K562 (cell line): ENCODE measurements at regions not wholly inside any gene's neighbourhood (a gene's known extent, or its start where the extent isn't known, plus 50 kb on each side); places are given as distances from the start of the nearest gene placed in this dataset.

ENCODE experiments used
- ATAC-seq: fragments of 200-7000 bp; cut with Tn5 transposase; 3 replicates; pipeline ENCODE4 v1.9.1; 2020; ENCODE audit warnings: moderate library complexity
- BruUV-seq: library from RNA; stranded (reverse); fragments of 400-500 nt; replicated peaks from 2 replicates; lab custom pipeline; 2021; lab: Mats Ljungman, UMichigan
- CTCF ChIA-PET: fragments of 300-600 bp; formaldehyde crosslinking; extraction: SDS; loops from one replicate; lab custom pipeline; 2021; ENCODE audit warnings: low intra/inter-chr PET ratio; lab: Yijun Ruan, JAX
- POLR2A ChIA-PET: fragments of 300-600, 350-650 bp; sonication (Branson Sonifier 250); formaldehyde crosslinking; extraction: SDS; loops from one replicate; lab custom pipeline; 2021; ENCODE audit warnings: antibody characterized with exemption, inconsistent platforms; lab: Yijun Ruan, JAX
- DNase-seq, 4 experiments: peaks; one replicate each; pipeline versions ENCODE4 v3.0.0 to v3.0.0-alpha.2; 2011 to 2018; ENCODE audit warnings: low spot score in 3 of 4, mixed read lengths in 3 of 4; ENCODE audit errors: extremely low read depth in 1 of 4
- FAIRE-seq: peaks from 2 replicates; lab custom pipeline; 2011; peaks lifted over from hg19 to GRCh38; lab: Jason Lieb, UNC
- H2AFZ ChIP-seq: 2 replicates; pipeline ENCODE4 v1.6.0; 2011; ENCODE audit warnings: low read depth, low read length, control low read depth, inconsistent platforms
- H3K27ac ChIP-seq: fragments of 200-600 bp; 3 replicates; pipeline ENCODE4 v1.8.0; 2011; ENCODE audit warnings: low read depth, mild to moderate bottlenecking, control low read depth, inconsistent platforms, low read length, moderate library complexity, mixed read lengths; ENCODE audit errors: extremely low read depth
- H3K27me3 ChIP-seq, 2 experiments: fragments of 300-600 bp in 1 of 2; 2 replicates in 1 of 2; 3 replicates in 1 of 2; pipeline versions ENCODE4 v1.6.0 to v1.8.0; 2011; ENCODE audit warnings: inconsistent platforms in 2 of 2, low read length in 2 of 2, mild to moderate bottlenecking in 1 of 2, mixed read lengths in 1 of 2, moderate library complexity in 1 of 2; ENCODE audit not compliant: control insufficient read depth in 2 of 2, insufficient read depth in 2 of 2
- H3K36me3 ChIP-seq: fragments of 300-600 bp; 3 replicates; pipeline ENCODE4 v1.8.0; 2011; ENCODE audit warnings: mild to moderate bottlenecking, low read length, inconsistent platforms; ENCODE audit not compliant: control insufficient read depth, insufficient read depth
- H3K4me1 ChIP-seq, 2 experiments: fragments of 200-600 bp in 1 of 2; replicated peaks in 1 of 2; 2 replicates in 1 of 2; 3 replicates in 1 of 2; pipeline versions ENCODE4 v1.5.1 to v1.8.0; 2011; ENCODE audit warnings: inconsistent platforms in 2 of 2, low read length in 2 of 2, mild to moderate bottlenecking in 1 of 2, mixed read lengths in 1 of 2, moderate library complexity in 1 of 2; ENCODE audit not compliant: control insufficient read depth in 2 of 2, insufficient read depth in 2 of 2
- H3K4me2 ChIP-seq: 2 replicates; pipeline ENCODE4 v1.6.1; 2011; ENCODE audit warnings: low read length, control low read depth, inconsistent platforms, mixed read lengths; ENCODE audit not compliant: insufficient read depth
- H3K4me3 ChIP-seq: fragments of 200-600 bp; sonication (generic), shearing (Covaris generic); 2 replicates; pipeline ENCODE4 v1.5.1; 2016; ENCODE audit warnings: control low read depth, inconsistent platforms
- H3K79me2 ChIP-seq: fragments of 200-600 bp; 3 replicates; pipeline ENCODE4 v1.8.0; 2011; ENCODE audit warnings: low read length, inconsistent platforms; ENCODE audit not compliant: control insufficient read depth, insufficient read depth
- H3K9ac ChIP-seq, 2 experiments: 2 replicates each; pipeline versions ENCODE4 v1.6.0 to v1.6.1; 2011; ENCODE audit warnings: low read depth in 2 of 2, low read length in 2 of 2, control low read depth in 1 of 2, inconsistent platforms in 1 of 2, mild to moderate bottlenecking in 1 of 2, mixed read lengths in 1 of 2; ENCODE audit not compliant: insufficient read depth in 1 of 2
- H3K9me1 ChIP-seq: one replicate; pipeline ENCODE4 v1.6.0; 2011; ENCODE audit warnings: inconsistent platforms, mild to moderate bottlenecking, low read length, moderate library complexity; ENCODE audit not compliant: control insufficient read depth, insufficient read depth
- H3K9me3 ChIP-seq: replicated peaks from 2 replicates; pipeline ENCODE4 v1.5.1; 2011; ENCODE audit warnings: low read depth, low read length, inconsistent platforms; ENCODE audit not compliant: control insufficient read depth, insufficient read depth
- H4K20me1 ChIP-seq: replicated peaks from 2 replicates; pipeline ENCODE4 v1.6.1; 2011; ENCODE audit warnings: low read length, inconsistent platforms, mixed read lengths; ENCODE audit not compliant: control insufficient read depth, insufficient read depth
- DACH1 ChIP-seq: fragments of 450-650 bp; IDR thresholded peaks from 2 replicates; pipeline ENCODE4 v1.6.1; 2018; ENCODE audit not compliant: partially characterized antibody
- DPF2 ChIP-seq: fragments of 450-650 bp; IDR thresholded peaks from 2 replicates; pipeline ENCODE4 v1.6.1; 2016
- ELF2 ChIP-seq: fragments of 250-450 bp; sonication (Bioruptor Pico); IDR thresholded peaks from 2 replicates; pipeline ENCODE4 v1.5.0; 2021; ENCODE audit warnings: mild to moderate bottlenecking
- EP300 ChIP-seq: IDR thresholded peaks from 2 replicates; pipeline ENCODE4 v1.6.1; 2012; ENCODE audit warnings: low read length, improper control_type of control experiment
- EWSR1 ChIP-seq: fragments of 450-650 bp; IDR thresholded peaks from 2 replicates; pipeline ENCODE4 v1.6.1; 2018; ENCODE audit warnings: borderline replicate concordance, mild to moderate bottlenecking, low read depth, moderate library complexity; ENCODE audit not compliant: partially characterized antibody
- GTF2E2 ChIP-seq: fragments of 200-800 bp; sonication (Bioruptor generic); IDR thresholded peaks from 2 replicates; pipeline ENCODE4 v1.6.1; 2016; ENCODE audit warnings: missing genetic modification characterization, missing compliant biosample characterization
- HMG20B ChIP-seq: fragments of 250-450 bp; sonication (Bioruptor Pico); IDR thresholded peaks from 2 replicates; pipeline ENCODE4 v1.5.0; 2021; ENCODE audit warnings: mild to moderate bottlenecking
- KDM2B ChIP-seq: fragments of 250-450 bp; sonication (Bioruptor Pico); IDR thresholded peaks from 2 replicates; pipeline ENCODE4 v1.8.0; 2021; ENCODE audit warnings: mild to moderate bottlenecking, moderate library complexity
- MAZ ChIP-seq, 2 experiments: fragments of 450-650 bp in 1 of 2; sonication (generic) in 1 of 2; formaldehyde crosslinking; IDR thresholded peaks in 1 of 2; conservative IDR thresholded peaks in 1 of 2; 2 replicates each; pipeline versions ENCODE4 v1.4.0 to v1.5.0; 2020; ENCODE audit warnings: mild to moderate bottlenecking in 1 of 2, missing genetic modification reagents in 1 of 2
- MEF2A ChIP-seq: IDR thresholded peaks from 2 replicates; pipeline ENCODE4 v1.6.1; 2011; ENCODE audit warnings: low read depth, mild to moderate bottlenecking, low read length, moderate library complexity; ENCODE audit not compliant: control insufficient read depth
- NCOA6 ChIP-seq: fragments of 450-650 bp; IDR thresholded peaks from 2 replicates; pipeline ENCODE4 v1.6.1; 2017; ENCODE audit warnings: mild to moderate bottlenecking
- NR2F6 ChIP-seq: fragments of 450-650 bp; formaldehyde crosslinking; IDR thresholded peaks from 2 replicates; pipeline ENCODE4 v1.4.0; 2020; ENCODE audit warnings: mild to moderate bottlenecking
- SMARCB1 ChIP-seq: IDR thresholded peaks from 2 replicates; pipeline ENCODE4 v1.6.1; 2011; ENCODE audit warnings: improper control_type of control experiment, low read depth; ENCODE audit not compliant: insufficient read length
- SPI1 ChIP-seq: IDR thresholded peaks from 2 replicates; pipeline ENCODE4 v1.6.1; 2011; ENCODE audit warnings: low read depth, low read length, control low read depth, borderline replicate concordance
- STAT6 ChIP-seq: sonication (generic); formaldehyde crosslinking; IDR thresholded peaks from 2 replicates; pipeline ENCODE4 v1.8.1; 2023; ENCODE audit warnings: mild to moderate bottlenecking, missing genetic modification reagents
- TAF15 ChIP-seq: fragments of 200-400 bp; formaldehyde crosslinking; IDR thresholded peaks from 2 replicates; pipeline ENCODE4 v1.6.1; 2017; ENCODE audit warnings: mild to moderate bottlenecking, low read depth, low read length, moderate library complexity
- TBP ChIP-seq: optimal IDR thresholded peaks from 2 replicates; pipeline ENCODE3; 2011; ENCODE audit warnings: low read depth, low read length, improper control_type of control experiment
- TCFL5 ChIP-seq: fragments of 250-450 bp; sonication (Bioruptor Pico); conservative IDR thresholded peaks from 2 replicates; pipeline ENCODE4 v1.6.1; 2021; ENCODE audit warnings: mild to moderate bottlenecking, moderate library complexity, matching md5 sums
- YY1 ChIP-seq, 3 experiments: IDR thresholded peaks; 2 replicates each; pipeline ENCODE4 v1.6.1; 2011; ENCODE audit warnings: low read length in 2 of 3, mild to moderate bottlenecking in 2 of 3, moderate library complexity in 2 of 3, borderline replicate concordance in 1 of 3, control low read depth in 1 of 3, low read depth in 1 of 3; ENCODE audit not compliant: insufficient read depth in 3 of 3, insufficient replicate concordance in 2 of 3, control insufficient read depth in 1 of 3, insufficient read length in 1 of 3; ENCODE audit errors: extremely low read depth in 1 of 3
- WGBS: fragments of 100-300 bp; shearing (Covaris generic); methylation state at CpG from one replicate; pipeline ENCODE4 v1.1.6; 2016; ENCODE audit warnings: low coverage, mixed read lengths; ENCODE audit not compliant: insufficient coverage; ENCODE audit errors: missing lambda C conversion rate; 5-methylcytosine and 5-hydroxymethylcytosine counted together
- in situ Hi-C: fragments of 300-500 bp; cut with MboI; formaldehyde crosslinking; loops from 4 replicates; pipeline ENCODE4 v1.15.0; 2018; ENCODE audit warnings: inconsistent platforms, mixed read lengths
- intact Hi-C: fragments of 100-400 bp; cut with micrococcal nuclease; formaldehyde crosslinking; loops from 2 replicates; pipeline ENCODE4 v1.14.2; 2022

GRCh38 chr3:59250600-59250999 lies 200.8 kb upstream of the CFAP20DC start (continued):
- TF ChIP-seq TBP = no peak
- TF ChIP-seq MEF2A = no peak
- TF ChIP-seq HMG20B (CRISPR knock-in tag) = no peak

- Histone ChIP-seq H3K4me1 (no peaks in the 10 kb centered on the region), H3K4me2 (no peak overlapping the region), H3K9me1 (no peaks in the 10 kb centered on the region), H3K36me3 (no peaks in the 10 kb centered on the region), H2AFZ (no peak overlapping the region), H3K79me2 (no peaks in the 10 kb centered on the region), H4K20me1 (no peaks in the 10 kb centered on the region), H3K27me3 (peaks cover 0 to 4% of the 10 kb centered on the region in 2 experiments; a peak in 1 of 5 replicates), H3K9me3 (no peaks in the 10 kb centered on the region), H3K4me3 (no peak overlapping the region), H3K27ac (no peak overlapping the region), H3K9ac (no peak overlapping the region)
- intact Hi-C loops = no loop called here
- BruUV-seq = no TSS peak
- POLR2A ChIA-PET = no interaction called here
- FAIRE-seq (no peak), ATAC-seq (no peak), DNase-seq (no peak)
- 0% methylated on average over 3 of the region's 6 CpGs for WGBS
- CTCF ChIA-PET = no interaction called here
- in situ Hi-C loops = no loop called here
- TF ChIP-seq NR2F6 (no peak), EWSR1 (no peak), ELF2 (CRISPR knock-in tag) (no peak), GTF2E2 (tag) (no peak), DACH1 (no peak), DPF2 (no peak), EP300 (no peak), NCOA6 (no peak), TAF15 (no peak), STAT6 (CRISPR knock-in tag) (no peak), MAZ (CRISPR knock-in tag; conservative IDR thresholded peaks at IDR 0.05 in 1 of 2, IDR thresholded peaks at IDR 0.05 in 1 of 2) (no peak), SPI1 (no peak), KDM2B (no peak), YY1 (IDR thresholded peaks at IDR 0.05; ENCODE audit: borderline replicate concordance in 1 of 3, control insufficient read depth in 1 of 3, extremely low read depth in 1 of 3, insufficient read depth in 3 of 3, insufficient read length in 1 of 3, insufficient replicate concordance in 2 of 3, low read depth in 1 of 3, low read length in 2 of 3) (no peak), SMARCB1 (no peak), TCFL5 (CRISPR knock-in tag) (no peak)
Observed at GRCh38 chr3:59249698-59250361, 200.0 kb upstream of the CFAP20DC start.
